PFSK-1 (cell line): ENCODE measurements at regions not wholly inside any gene's neighbourhood (a gene's known extent, or its start where the extent isn't known, plus 50 kb on each side); places are given as distances from the start of the nearest gene placed in this dataset.

Experiments
- FOXP2 ChIP-seq: optimal IDR thresholded peaks from 2 replicates; pipeline ENCODE3; 2011; ENCODE audit warnings: borderline replicate concordance, control low read depth, inconsistent platforms; ENCODE audit not compliant: insufficient read depth; ENCODE audit errors: extremely low read length, extremely low read depth
- POLR2AphosphoS5 ChIP-seq: IDR thresholded peaks from 2 replicates; pipeline ENCODE4 v1.6.1; 2012; ENCODE audit warnings: low read depth, mild to moderate bottlenecking, control low read depth, low read length, moderate library complexity
- SIN3A ChIP-seq: IDR thresholded peaks from 2 replicates; pipeline ENCODE4 v1.6.1; 2012; ENCODE audit warnings: mild to moderate bottlenecking, low read length, moderate library complexity, borderline replicate concordance; ENCODE audit not compliant: insufficient read depth
- TAF1 ChIP-seq: IDR thresholded peaks from 2 replicates; pipeline ENCODE4 v1.6.1; 2012; ENCODE audit warnings: low read length, control low read depth, borderline replicate concordance; ENCODE audit not compliant: insufficient read depth
- TF ChIP-seq, protein P1 (sequence below), 2 experiments: IDR thresholded peaks; 2 replicates each; pipeline versions ENCODE4 v1.6.1 to v1.8.0; 2011 to 2012; ENCODE audit warnings: low read depth in 2 of 2, low read length in 2 of 2, control low read depth in 1 of 2, inconsistent platforms in 1 of 2, mild to moderate bottlenecking in 1 of 2, moderate library complexity in 1 of 2; ENCODE audit not compliant: insufficient read depth in 1 of 2

DNA sequence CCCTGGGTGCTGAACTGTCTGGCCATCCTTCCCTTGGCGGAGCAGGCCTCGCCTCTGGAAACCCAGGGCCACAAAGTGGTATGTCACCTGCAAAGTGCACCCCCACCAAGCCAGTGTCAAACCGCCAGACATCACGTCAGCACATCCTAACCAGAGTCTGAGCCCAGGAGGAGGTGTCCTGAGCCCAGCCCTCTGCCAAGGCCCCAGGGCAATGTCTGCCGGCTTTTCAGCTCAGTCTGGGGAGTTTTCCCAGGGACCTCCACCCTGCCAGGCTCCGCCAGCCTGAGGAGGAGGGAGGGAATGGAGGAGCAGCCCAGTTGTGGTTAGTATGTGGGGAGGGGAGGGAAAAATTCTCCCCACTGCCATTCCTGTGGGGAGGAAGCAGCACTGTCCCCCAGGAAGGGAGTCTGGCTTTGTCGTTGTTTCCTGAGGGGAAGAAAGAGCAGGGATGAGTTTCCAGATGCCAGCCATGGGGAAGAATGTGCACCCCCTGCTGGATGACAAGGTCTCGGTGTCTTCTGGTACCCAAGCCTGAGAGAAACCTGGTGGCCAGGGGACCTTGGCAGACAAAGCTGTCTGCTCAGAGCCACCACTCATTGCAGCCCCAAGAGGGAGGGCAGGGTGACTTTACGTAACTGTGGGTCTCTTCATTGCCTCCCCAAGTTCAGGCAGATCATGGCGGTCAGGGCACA lies 81.4 kb upstream of the CD82 start:
- no peak for TF ChIP-seq SIN3A
- no peak for TF ChIP-seq FOXP2
- no peak for TF ChIP-seq TAF1
- TF ChIP-seq POLR2AphosphoS5, result no peak
- TF ChIP-seq, protein P1, sequence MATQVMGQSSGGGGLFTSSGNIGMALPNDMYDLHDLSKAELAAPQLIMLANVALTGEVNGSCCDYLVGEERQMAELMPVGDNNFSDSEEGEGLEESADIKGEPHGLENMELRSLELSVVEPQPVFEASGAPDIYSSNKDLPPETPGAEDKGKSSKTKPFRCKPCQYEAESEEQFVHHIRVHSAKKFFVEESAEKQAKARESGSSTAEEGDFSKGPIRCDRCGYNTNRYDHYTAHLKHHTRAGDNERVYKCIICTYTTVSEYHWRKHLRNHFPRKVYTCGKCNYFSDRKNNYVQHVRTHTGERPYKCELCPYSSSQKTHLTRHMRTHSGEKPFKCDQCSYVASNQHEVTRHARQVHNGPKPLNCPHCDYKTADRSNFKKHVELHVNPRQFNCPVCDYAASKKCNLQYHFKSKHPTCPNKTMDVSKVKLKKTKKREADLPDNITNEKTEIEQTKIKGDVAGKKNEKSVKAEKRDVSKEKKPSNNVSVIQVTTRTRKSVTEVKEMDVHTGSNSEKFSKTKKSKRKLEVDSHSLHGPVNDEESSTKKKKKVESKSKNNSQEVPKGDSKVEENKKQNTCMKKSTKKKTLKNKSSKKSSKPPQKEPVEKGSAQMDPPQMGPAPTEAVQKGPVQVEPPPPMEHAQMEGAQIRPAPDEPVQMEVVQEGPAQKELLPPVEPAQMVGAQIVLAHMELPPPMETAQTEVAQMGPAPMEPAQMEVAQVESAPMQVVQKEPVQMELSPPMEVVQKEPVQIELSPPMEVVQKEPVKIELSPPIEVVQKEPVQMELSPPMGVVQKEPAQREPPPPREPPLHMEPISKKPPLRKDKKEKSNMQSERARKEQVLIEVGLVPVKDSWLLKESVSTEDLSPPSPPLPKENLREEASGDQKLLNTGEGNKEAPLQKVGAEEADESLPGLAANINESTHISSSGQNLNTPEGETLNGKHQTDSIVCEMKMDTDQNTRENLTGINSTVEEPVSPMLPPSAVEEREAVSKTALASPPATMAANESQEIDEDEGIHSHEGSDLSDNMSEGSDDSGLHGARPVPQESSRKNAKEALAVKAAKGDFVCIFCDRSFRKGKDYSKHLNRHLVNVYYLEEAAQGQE (IDR thresholded peaks at IDR 0.05; ENCODE audit: insufficient read depth in 1 of 2, low read depth in 2 of 2, low read length in 2 of 2), result no peak

DNA sequence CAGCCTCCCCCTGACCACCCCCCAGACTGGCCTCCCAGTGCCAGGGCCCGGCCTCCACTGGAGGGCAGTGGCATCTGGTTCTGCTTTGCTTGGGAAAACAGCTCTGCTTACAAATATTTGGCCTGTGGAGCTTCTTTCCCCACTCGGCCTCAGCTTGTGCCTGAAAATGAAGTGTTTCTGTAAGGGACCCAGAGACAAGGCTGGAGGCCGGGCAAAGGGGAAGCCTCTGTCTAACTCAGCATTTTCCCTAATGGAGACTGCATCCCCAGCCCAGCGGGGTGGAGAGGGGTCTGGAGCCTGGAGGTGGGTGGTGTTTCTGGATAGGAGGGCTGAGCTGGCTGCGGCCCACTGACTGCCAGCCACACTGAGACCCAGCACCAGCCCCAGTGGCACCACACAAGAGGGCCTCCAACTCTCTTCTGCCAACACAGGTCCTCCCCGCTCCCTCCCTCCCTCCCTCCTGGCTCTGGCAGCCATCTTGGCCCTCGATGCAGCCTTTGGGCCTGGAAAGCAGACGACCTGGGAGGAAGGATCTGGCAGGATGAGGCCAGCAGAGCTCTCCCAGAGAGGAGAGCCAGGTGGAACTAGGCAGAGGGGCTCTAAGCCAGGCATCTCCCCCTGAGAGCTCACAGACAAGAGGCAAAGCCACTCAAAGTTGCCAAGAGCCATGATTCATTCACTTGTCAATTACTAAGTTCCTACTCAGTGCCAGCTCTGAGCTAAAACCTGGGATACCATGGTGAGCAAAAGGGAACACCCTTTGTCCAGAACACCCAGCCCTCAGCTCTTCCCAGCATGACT lies 77.1 kb upstream of the CD82 start:
- TF ChIP-seq SIN3A (no peak), FOXP2 (no peak), POLR2AphosphoS5 (no peak), TAF1 (no peak)
- TF ChIP-seq, protein P1 (IDR thresholded peaks at IDR 0.05; ENCODE audit: insufficient read depth in 1 of 2, low read depth in 2 of 2, low read length in 2 of 2), result no peak

- TF ChIP-seq SIN3A (no peak), FOXP2 (no peak), POLR2AphosphoS5 (no peak)
- TF ChIP-seq, protein P1 (IDR thresholded peaks at IDR 0.05; ENCODE audit: insufficient read depth in 1 of 2, low read depth in 2 of 2, low read length in 2 of 2), result no peak
Observed at GRCh38 chr11:44493383-44493782, 72.1 kb upstream of the CD82 start.

DNA sequence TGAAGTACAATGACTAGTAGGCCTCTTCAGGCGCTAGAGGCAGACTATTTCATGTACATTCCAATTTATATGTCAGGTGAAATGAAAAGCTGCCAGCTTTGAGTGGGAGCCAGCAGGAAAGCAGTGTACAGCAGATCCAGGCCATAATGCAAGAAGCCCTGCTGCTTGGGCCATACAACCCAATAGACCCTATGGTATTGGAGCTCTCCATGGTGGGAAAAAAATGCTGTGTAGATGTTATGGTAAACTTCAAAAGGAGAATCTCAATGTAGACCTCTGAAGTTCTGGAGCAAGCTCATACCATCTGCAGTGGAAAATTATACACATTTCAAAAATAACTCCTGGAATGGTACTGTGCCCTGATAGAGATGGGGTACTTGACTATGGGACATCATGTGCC lies 71.5 kb upstream of the CD82 start:
- TF ChIP-seq TAF1 (no peak), SIN3A (no peak), POLR2AphosphoS5 (no peak), FOXP2 (no peak)
- TF ChIP-seq, protein P1 (IDR thresholded peaks at IDR 0.05; ENCODE audit: insufficient read depth in 1 of 2, low read depth in 2 of 2, low read length in 2 of 2), result peak in 1 of 2 experiments; percentile 77; a peak in 2 of 4 replicates
